Stimulated activated naive CD4-positive, alpha-beta T cell treated with Interleukin-2 at 50 U/mL for 16 hours (primary cell): ENCODE measurements at regions not wholly inside any gene's neighbourhood (a gene's known extent, or its start where the extent isn't known, plus 50 kb on each side); places are given as distances from the start of the nearest gene placed in this dataset.

Experiments used
- DNase-seq: peaks from one replicate; lab custom pipeline; 2025; lab: John Stamatoyannopoulos, UW

GRCh38 chr15:46710401-46710960, 1006.8 kb upstream of the SEMA6D start:
- DNase-seq, result no peak

GRCh38 chr15:46713045-46713444, 1004.3 kb upstream of the SEMA6D start:
- DNase-seq, result no peak

- DNase-seq, result no peak
Measured at GRCh38 chr15:46714950-46715349, 1002.4 kb upstream of the SEMA6D start.

DNA sequence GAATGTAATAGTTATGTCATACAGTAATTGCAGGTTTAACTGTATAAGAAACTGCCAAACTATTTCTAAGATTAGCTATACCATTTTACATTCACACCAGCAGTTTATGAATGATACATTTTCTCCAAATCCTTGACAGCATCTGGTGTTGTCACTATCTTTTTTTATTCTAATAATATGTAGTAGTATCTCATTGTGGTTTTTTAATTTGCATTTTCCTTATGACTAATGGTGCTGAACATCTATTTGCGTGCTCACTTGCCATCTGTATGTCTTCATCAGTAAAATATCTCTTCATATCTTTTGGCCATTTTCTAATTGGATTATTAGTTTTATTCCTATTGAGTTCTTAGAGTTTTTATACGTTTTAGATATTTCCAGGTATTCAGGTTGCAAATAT, 994.0 kb upstream of the SEMA6D start:
- no peak for DNase-seq

DNA sequence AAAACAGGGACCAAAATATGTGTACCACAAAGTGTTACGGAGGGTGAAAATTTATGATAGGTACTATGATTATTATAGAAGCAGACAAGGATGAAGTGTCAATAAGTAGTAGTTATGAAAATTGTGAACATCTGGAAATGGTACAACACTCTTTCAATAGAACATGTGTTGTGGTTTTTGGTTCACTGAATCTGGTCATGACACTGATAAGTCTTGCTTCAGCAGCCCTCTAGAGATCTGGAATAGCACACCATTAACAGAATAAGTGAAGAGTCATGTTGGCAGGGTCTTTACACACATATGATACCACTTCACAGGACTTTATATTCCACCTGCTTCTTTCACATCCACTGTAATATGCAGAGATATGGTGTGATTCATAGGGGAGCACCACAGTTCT, 985.2 kb upstream of the SEMA6D start:
- DNase-seq, result no peak

GRCh38 chr15:46735115-46735514, 982.2 kb upstream of the SEMA6D start:
- DNase-seq, result no peak

GRCh38 chr15:46751303-46751702, 966.0 kb upstream of the SEMA6D start:
- no peak for DNase-seq

DNA sequence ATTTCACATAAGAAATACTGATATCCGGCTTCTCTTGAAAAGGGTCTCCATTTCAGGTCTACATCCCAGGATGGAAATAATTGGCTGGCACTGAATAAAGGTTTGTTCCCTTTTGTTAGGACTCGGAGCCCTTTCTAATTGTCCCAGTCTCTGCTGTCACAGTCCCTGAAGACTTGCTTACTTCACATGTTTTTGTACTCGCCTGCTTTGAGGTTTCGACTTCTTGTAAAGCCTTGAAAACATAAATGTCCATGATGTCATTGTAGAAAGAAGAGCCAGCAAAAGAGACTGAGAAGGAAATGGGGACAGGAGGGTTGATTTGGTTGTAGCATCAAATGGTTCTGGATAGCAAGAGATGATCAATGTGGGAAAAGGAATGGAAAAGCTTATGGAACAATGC, 963.4 kb upstream of the SEMA6D start:
- no peak for DNase-seq

DNA sequence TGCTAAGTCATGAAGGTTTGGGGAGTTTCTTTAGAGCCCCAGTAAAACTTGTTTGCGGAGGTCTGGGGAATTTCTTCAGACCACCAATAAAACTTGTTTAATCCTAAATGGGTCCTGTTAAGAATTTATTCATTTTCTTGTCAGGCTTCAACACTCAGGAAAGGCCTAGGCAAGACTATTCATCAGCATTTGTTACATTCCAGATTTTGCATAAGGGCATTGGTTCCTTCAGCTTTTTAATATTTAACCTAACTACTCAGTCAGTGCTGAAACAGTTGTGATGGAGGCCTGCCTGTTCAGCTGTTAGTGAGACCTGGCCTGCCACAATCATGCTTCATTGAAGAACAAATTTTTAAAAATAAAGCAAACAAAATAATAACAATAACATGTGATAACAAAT, 954.2 kb upstream of the SEMA6D start:
- DNase-seq, result no peak

- no peak for DNase-seq
Measured at GRCh38 chr15:46764851-46765250, 952.5 kb upstream of the SEMA6D start.

DNA sequence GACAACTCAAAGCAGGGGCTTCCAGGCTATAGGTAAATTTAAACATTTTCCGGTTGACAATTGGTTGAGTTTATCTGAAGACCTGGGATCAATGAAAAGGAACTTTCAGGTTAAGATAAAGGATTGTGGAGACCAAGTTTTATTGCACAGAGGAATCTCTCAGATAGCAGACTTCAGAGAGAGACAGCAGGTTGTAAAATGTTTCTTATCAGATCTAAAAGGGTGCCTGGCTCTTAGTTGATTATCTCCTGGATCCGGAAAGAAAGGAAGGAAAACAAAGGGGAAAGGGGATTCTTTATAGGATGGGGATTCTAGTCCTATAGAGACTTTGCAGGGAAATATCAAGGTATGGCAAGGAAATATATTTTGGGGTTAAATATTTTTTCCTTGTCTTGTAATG, 951.3 kb upstream of the SEMA6D start:
- DNase-seq, result no peak

- DNase-seq, result no peak
Measured at GRCh38 chr15:46768287-46768686, 949.0 kb upstream of the SEMA6D start.

DNA sequence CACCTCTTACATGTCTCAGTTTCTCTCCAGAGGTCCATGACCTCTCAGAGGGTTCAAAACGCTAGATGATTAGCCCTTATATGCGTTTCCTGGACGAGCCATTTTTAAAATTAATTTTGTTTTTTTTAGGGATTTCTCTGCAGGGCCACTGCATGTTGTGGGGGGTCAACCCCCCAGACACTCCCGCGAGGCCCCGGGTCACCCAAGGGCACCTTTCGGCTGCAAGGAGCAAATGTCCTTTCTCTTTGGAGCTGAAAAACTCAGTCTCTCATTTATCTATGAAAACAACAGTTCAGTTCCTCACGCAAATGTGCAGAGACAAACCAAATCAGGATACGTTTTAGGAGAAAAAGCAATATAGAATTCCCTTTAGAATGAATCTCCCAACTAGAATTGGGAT, 944.3 kb upstream of the SEMA6D start:
- DNase-seq, result no peak

DNA sequence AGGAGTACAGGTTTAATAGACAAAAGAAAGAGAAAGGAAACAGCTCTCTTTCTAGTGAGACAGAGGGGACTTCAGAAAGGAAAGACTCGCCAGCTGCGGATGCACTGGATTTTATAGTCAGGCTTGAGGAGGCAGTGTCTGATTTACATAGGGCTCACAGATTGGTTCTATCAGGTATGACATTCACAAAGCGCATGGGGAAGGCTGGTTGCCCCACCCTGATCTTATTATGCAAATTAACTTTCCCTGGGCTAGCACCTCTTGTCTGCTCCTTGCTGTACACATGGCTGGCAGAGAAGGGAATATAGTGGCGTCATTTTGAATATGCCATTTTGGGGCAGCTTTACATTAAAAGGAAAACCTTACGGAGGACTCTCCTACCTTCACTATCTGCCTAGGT, 938.4 kb upstream of the SEMA6D start:
- DNase-seq, result no peak

GRCh38 chr15:46786590-46787285, 930.6 kb upstream of the SEMA6D start:
- no peak for DNase-seq

GRCh38 chr15:46795685-46796084, 921.6 kb upstream of the SEMA6D start:
- DNase-seq, result no peak

GRCh38 chr15:46808834-46809233, 908.5 kb upstream of the SEMA6D start:
- no peak for DNase-seq

- no peak for DNase-seq
Measured at GRCh38 chr15:46815240-46815639, 902.1 kb upstream of the SEMA6D start.

- no peak for DNase-seq
Measured at GRCh38 chr15:46815765-46816164, 901.5 kb upstream of the SEMA6D start.

DNA sequence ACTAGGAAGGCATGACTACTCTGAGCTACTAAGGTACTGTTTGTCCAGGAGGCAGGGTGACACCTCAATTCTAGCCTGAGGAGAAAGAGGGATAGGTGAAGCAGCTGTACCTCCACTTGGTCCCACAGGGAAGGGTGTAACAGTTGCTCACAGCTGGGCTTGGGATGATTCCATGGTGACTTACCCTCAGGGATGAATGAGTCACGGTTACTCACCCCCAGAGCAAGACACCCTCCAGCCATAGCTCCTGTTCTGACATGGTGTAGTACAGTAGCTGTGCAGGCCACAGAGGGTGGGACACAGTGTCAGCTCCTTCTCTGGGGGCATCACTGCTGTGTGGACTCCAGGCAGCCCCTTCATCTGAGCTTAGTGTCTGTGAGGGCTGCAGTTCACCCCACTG, 868.6 kb upstream of the SEMA6D start:
- DNase-seq, result no peak

GRCh38 chr15:46853600-46853999, 863.7 kb upstream of the SEMA6D start:
- no peak for DNase-seq

GRCh38 chr15:46854564-46854963, 862.7 kb upstream of the SEMA6D start:
- DNase-seq, result no peak

GRCh38 chr15:46855388-46855787, 861.9 kb upstream of the SEMA6D start:
- DNase-seq, result no peak

GRCh38 chr15:46856839-46857502, 860.3 kb upstream of the SEMA6D start:
- DNase-seq, result no peak
